Ovary (tissue), 3 donors: ENCODE measurements at regions not wholly inside any gene's neighbourhood (a gene's known extent, or its start where the extent isn't known, plus 50 kb on each side); places are given as distances from the start of the nearest gene placed in this dataset.

Source experiments
- EP300 ChIP-seq: sonication (generic); formaldehyde crosslinking; IDR thresholded peaks from one replicate; pipeline ENCODE4 v1.6.1; 2017; ENCODE audit warnings: antibody characterized with exemption
- POLR2A ChIP-seq: fragments of 450-650 bp; IDR thresholded peaks from one replicate; pipeline ENCODE4 v1.6.1; 2017; ENCODE audit warnings: antibody characterized with exemption, mild to moderate bottlenecking, moderate library complexity
- TF ChIP-seq, protein P1 (sequence below), 3 donors: fragments of 450-650 bp in 2 of 3; fragments of 200-600 bp in 1 of 3; IDR thresholded peaks; one replicate each; pipeline versions ENCODE4 v1.5.1 to v1.8.0; 2016 to 2022; ENCODE audit warnings: antibody characterized with exemption in 3 of 3, mild to moderate bottlenecking in 1 of 3
- donor health status: DM: no; HTN: no; CAD: no.

DNA sequence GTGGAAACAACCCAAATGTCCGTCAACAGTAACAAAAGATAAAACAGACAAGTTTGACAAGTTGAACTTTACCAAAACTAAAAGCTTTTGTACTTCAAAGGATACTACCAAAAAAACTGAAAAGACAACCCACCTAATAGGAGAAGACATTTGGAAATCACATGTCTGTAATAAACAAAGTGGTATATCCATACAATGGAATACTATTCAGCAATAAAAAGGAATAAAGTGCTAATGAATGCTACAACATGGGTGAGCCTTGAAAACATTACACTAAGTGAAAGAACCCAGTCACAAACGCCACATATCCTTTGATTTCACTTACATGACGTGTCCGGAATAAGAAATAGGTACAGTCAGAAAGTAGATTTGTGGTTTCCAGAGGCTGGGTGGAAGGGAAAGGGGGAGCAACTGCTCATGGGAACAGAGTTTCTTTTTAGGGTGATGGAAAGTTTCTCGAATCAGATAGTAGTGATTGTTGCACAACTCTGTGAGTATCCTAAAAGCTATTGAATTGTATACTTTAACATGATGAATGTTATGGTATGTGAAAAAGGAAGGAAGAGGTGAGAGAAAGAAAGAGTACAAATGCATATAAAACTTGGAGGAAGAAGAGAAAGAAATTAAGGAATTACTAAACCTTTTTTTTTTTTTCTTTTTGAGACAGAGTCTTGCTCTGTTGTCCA is 72.7 kb upstream of the ABHD2 start:
- TF ChIP-seq, protein P1, sequence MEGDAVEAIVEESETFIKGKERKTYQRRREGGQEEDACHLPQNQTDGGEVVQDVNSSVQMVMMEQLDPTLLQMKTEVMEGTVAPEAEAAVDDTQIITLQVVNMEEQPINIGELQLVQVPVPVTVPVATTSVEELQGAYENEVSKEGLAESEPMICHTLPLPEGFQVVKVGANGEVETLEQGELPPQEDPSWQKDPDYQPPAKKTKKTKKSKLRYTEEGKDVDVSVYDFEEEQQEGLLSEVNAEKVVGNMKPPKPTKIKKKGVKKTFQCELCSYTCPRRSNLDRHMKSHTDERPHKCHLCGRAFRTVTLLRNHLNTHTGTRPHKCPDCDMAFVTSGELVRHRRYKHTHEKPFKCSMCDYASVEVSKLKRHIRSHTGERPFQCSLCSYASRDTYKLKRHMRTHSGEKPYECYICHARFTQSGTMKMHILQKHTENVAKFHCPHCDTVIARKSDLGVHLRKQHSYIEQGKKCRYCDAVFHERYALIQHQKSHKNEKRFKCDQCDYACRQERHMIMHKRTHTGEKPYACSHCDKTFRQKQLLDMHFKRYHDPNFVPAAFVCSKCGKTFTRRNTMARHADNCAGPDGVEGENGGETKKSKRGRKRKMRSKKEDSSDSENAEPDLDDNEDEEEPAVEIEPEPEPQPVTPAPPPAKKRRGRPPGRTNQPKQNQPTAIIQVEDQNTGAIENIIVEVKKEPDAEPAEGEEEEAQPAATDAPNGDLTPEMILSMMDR (IDR thresholded peaks at IDR 0.05): no peak
- TF ChIP-seq POLR2A (no peak), EP300 (no peak)
